Inflammatory macrophage (primary cell): ENCODE measurements at regions not wholly inside any gene's neighbourhood (a gene's known extent, or its start where the extent isn't known, plus 50 kb on each side); places are given as distances from the start of the nearest gene placed in this dataset.

ENCODE experiments used
- DNase-seq, 2 donors: peaks; one replicate each; pipeline ENCODE4 v3.0.0-alpha.2; 2020 to 2022

GRCh38 chr10:128429835-128430513, 303.8 kb upstream of the MKI67 start:
- DNase-seq, result no peak

- DNase-seq, result no peak
Measured at GRCh38 chr10:128431083-128431482, 304.9 kb upstream of the MKI67 start.

- no peak for DNase-seq
Measured at GRCh38 chr10:128431506-128431905, 305.3 kb upstream of the MKI67 start.

GRCh38 chr10:128432011-128432410, 305.8 kb upstream of the MKI67 start:
- no peak for DNase-seq

- no peak for DNase-seq
Measured at GRCh38 chr10:128432423-128432822, 306.2 kb upstream of the MKI67 start.

- no peak for DNase-seq
Measured at GRCh38 chr10:128435811-128436210, 309.6 kb upstream of the MKI67 start.

- DNase-seq, result no peak
Measured at GRCh38 chr10:128437786-128438345, 311.6 kb upstream of the MKI67 start.

- no peak for DNase-seq
Measured at GRCh38 chr10:128438417-128439063, 312.3 kb upstream of the MKI67 start.

- DNase-seq, result no peak
Measured at GRCh38 chr10:128440513-128441160, 314.4 kb upstream of the MKI67 start.

GRCh38 chr10:128443925-128444518, 317.8 kb upstream of the MKI67 start:
- no peak for DNase-seq

GRCh38 chr10:128448796-128449195, 322.6 kb upstream of the MKI67 start:
- no peak for DNase-seq

- no peak for DNase-seq
Measured at GRCh38 chr10:128451879-128452278, 325.7 kb upstream of the MKI67 start.

- no peak for DNase-seq
Measured at GRCh38 chr10:128456271-128456670, 330.0 kb upstream of the MKI67 start.

- DNase-seq, result no peak
Measured at GRCh38 chr10:128457136-128457535, 330.9 kb upstream of the MKI67 start.

- DNase-seq, result no peak
Measured at GRCh38 chr10:128461991-128462390, 335.8 kb upstream of the MKI67 start.

GRCh38 chr10:128462844-128463243, 336.6 kb upstream of the MKI67 start:
- DNase-seq, result no peak

- DNase-seq, result peak; percentile 12 to 51
Measured at GRCh38 chr10:128463991-128464760, 338.0 kb upstream of the MKI67 start.

- DNase-seq, result no peak
Measured at GRCh38 chr10:128465697-128466096, 339.5 kb upstream of the MKI67 start.

GRCh38 chr10:128466831-128467371, 340.7 kb upstream of the MKI67 start:
- DNase-seq, result no peak

- no peak for DNase-seq
Measured at GRCh38 chr10:128468462-128468861, 342.2 kb upstream of the MKI67 start.

GRCh38 chr10:128469515-128469914, 343.3 kb upstream of the MKI67 start:
- DNase-seq, result no peak

- DNase-seq, result no peak
Measured at GRCh38 chr10:128470321-128470965, 344.2 kb upstream of the MKI67 start.
